T1000 (cell line): ENCODE measurements at regions not wholly inside any gene's neighbourhood (a gene's known extent, or its start where the extent isn't known, plus 50 kb on each side); places are given as distances from the start of the nearest gene placed in this dataset.
A peak's percentile ranks its signal among the peaks of the same experiment; 100 is the strongest.
"Not testable (repeated sequence)": the region's sequence is repeated elsewhere in the genome, so short reads cannot be mapped to it uniquely, and the experiment has no call there.

ENCODE experiments used
- DNase-seq: peaks from one replicate; lab custom pipeline; 2025; ENCODE audit warnings: mixed read lengths; lab: John Stamatoyannopoulos, UW

DNA sequence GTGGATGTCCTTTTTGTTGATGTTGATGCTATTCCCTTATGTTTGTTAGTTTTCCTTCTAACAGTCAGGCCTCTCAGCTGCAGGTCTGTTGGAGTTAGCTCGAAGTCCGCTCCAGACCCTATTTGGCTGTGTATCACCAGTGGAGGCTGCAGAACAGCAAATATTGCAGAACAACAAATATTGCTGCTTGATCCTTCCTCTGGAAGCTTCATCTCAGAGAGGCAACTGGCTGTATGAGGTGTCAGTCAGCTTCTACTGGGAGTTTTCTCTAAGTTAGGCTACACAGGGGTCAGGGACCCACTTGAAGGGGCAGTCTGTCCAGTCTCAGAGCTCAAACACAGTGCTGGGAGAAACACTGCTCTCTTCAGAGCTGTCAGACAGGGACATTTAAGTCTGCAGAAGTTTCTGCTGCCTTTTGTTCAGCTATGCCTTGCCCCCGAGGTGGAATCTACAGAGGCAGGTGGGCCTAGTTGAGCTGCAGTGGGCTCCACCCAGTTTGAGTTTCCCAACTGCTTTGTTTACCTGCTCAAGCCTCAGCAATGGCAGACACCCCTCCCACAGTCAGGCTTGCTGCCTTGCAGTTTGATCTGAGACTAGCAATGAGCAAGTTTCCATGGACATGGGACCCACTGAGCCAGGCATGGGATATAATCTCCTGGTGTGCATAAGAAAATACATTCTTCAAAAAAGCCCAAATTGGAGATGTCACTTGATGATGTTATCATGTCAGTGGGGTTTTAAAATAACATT, 99.5 kb downstream of the KDM5D start:
- no peak for DNase-seq

DNA sequence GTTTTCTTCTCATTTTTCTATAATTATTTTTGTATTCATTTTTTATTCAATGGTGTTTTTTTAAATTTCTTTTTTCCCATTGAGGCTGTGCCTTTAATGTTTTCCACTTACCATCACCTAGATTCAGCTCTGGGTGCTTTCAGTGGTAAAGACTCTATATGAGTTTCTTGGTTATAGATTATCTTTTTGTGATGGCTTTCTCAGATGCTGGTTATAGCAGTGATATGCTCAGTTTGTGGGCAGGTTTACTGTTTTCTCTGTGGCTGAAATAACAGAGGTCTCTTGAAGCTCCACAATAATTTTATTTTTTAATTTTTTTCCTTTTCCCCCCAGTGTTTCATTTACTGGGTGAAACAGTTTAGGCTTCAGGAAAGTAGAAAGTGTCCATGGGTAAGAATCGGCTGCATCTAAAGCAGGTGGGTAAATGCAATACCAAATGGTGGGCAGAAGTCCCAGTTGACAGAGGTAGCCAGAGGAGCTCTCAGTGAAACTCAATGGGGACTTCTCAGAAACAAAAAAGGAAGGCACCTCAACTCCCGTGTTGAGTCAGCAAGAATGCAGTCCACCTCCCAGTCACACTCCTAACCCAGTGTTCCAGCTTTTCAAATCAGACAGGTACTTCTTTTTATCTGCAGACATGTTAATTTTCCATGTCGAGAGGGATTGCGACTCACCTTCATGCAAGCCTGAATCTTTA, 106.7 kb downstream of the KDM5D start:
- no peak for DNase-seq

DNA sequence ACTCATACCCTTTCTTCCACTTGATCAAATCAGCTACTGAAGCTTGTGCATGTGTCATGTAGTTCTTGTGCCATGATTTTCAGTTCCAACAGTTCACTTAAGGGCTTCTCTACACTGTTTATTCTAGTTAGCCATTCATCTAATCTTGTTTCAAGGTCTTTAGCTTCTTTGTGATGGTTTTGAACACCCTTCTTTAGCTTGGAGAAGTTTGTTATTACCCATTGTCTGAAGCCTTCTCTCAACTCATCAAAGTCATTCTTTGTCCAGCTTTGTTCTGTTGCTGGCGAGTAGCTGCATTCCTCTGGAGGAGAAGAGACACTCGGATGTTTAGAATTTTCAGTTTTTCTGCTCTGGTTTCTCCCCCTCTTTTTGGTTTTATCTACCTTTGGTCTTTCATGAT, 115.6 kb downstream of the KDM5D start:
- DNase-seq, result no peak

DNA sequence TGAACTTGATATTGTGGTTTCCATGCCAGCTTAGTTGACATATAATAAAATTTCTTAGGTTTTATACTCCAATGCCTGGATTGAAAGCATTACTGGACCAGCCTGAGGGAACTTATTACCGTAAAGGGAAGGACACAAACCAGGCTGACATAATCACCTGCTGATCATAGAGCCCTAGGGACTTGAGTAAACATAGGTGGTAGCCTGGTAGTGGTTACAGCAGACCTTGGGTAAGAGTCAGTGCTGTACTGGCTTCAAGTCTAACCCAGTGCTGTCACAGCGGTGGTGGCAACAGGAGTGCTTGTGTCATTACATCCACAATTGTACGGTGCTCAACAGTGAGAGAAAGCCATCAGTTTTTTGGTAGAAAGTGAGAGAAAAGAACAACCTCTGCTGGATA, 122.1 kb downstream of the KDM5D start:
- no peak for DNase-seq

DNA sequence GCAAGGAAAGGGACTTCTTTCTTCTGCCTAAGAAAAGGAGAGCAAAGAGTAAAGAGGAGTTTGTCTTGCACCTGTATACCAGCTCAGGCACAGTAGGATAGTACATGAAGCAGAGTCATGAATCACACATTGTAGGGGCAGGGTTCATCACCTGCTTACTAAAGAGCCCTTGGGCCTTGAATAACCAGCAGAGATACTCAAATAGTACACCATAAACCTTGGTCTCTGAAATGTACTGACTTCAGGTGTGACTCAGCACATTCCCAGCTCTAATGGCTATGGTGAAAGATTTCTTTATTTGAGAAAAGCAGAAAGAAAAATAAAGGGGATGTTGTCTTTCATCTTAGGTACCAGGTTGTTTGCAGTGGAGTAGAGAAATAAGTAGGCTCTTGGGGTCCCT, 122.8 kb downstream of the KDM5D start:
- no peak for DNase-seq

DNA sequence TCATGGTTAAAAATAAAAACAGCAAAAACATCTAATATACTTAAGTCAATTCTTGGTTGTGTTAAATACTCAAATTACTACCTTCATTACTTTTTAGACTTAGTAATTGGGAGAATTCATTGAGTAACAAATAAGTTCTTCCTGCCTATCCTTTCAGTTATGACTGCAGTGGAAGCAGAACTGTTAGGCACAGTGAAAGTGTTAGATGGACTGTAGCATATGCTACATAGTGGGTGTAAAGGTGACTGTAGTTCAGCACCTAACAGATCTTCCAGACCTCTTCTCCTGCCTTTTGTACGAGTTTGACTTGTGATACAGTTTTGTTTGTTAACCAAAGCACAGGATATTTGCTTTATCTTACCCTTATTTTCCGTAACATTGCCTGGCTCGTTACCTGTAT, 143.4 kb downstream of the KDM5D start:
- DNase-seq, result no peak

DNA sequence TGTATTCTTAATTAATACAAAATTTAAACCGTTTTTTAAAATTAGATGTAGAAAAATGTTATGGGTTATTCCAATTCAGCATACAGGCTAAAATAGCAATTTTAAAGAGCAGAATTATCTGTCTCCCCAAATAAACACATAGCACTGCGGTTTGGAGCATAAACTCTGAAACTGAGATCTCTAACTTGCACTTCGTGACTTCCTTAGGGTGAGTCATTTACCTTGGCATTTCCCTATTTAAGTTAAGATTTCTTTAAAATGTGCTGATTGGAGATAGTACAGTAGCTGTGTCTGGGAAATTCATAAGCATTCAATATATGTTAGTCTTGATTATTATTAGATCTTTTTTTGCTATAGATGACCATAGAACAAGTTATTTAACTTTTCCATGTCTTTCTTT, 143.8 kb downstream of the KDM5D start:
- no peak for DNase-seq

DNA sequence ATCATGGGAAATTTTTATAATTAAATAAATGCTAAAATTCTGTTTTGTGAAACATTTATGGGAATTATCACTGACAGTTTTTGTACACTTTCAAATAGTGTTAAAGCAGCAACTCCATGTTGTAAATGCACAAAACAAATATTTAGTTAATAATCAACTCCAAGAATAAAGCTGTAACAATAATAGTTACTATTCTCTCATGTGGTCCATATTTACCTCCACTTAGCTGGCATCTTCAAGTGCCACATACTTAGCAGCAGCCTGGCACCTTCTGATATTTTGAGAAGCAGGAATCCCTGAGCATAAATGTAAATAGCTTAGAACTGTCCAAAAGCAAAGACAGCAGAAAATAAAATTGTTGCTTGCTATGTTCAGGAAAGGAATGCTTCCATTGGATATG, 154.3 kb downstream of the KDM5D start:
- DNase-seq, result no peak

DNA sequence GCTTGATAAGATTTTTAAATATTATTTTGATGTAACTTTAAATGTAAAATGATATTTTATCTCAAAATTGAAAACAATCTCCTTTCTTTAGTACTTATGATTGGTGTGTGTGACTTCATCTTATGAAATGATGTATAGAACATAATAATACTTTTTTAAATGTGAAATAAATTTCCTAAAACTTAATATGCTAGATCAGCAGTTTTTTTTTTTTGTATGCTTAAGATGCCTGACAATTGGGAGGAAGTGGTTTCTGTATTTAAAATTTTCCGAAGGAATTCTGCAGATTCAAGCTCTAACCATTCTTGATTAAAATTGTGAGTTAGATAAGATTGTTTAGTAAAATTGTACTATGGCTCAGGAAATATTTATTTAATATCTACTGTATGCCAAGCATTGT, 154.9 kb downstream of the KDM5D start:
- DNase-seq, result no peak

DNA sequence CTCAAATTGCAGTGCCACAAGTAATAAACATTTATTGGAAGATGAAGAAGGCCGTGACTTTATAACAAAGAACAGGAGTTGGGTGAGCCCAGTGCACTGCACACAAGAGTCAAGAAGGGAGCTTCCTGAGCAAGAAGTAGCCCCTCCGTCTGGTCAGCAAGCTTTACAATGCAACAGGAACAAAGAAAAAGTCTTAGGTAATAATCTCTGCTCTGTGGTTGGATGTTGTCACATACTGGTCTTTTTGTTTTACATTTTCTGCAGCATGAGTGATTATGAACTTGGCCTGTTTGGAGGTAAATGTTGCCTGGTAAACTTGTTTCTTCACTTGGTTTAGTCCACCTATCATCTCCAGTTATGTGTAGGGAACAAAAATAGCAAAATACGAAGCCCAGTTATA, 157.2 kb downstream of the KDM5D start:
- DNase-seq, result no peak

DNA sequence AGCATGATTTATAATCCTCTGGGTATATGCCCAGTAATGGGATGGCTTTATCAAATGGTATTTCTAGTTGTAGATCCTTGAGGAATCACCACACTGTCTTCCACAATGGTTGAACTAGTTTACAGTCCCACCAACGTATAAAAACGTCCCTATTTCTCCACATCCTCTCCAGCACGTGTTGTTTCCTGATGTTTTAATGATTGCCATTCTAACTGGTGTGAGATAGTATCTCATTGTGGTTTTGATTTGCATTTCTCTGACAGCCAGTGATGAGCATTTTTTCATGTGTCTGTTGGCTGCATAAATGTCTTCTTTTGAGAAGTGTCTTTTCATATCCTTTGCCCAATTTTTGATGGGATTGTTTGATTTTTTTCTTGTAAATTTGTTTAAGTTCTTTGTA, 163.5 kb downstream of the KDM5D start:
- not testable (repeated sequence) for DNase-seq

DNA sequence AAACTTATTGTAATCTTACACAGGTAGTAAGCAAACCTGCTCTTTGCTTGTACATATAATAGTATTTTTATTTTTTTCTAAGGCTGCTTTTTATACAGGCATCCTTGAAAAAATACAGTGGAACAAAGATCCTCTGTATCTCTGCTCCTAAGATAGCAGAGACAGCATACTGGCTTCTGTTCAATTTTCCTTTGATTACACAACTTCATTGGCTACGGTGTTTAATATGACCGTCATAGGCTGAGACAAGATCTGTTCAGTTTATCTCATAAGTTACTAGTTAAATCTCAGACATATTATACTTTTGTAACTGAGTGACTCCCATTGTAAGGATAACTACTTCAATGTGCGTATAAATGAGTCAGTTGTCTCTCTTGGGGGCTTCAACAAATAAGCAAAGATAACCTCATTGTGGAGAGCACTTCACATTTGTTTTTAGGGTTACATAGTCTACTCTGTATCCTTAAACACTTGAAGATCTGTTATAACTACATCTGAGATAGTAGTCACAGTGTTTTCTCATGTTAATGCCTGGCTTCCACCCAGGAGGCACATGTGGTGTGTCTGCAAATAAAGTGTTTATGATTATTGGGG, 166.1 kb downstream of the KDM5D start:
- DNase-seq, result no peak

DNA sequence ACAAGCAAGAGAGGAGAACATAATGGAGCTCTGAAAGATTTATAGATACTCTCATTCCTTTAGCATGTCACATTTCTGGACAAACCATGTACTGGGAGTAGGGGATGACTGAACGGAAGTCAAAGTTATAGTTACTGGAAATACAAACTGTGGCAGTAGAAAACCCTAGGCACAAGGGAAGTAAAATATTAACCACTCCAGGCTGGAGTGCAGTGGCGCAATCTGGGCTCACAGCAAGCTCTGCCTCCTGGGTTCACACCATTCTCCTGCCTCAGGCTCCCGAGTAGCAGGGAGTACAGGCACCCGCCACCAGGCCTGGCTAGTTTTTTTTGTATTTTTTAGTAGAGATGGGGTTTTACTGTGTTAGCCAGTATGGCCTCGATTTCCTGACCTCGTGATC, 167.3 kb downstream of the KDM5D start:
- no peak for DNase-seq

DNA sequence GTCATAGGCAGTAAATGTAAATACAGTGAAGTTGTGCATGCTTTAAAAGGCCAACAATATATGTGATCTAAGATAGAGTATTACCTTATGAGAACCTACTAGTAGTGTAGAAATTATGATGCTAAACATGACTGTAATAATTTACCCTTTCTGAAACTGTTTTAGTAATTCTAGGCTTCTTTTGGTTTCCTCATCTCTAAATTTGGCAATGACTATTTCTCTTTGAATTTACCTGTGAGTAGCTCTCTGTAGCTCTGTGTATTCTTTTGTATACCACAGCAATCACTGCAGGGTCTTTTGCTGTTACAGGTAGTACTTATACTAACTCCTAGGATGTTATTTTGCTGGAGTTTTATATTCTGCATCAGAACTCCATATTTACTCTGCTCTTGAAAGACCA, 169.6 kb downstream of the KDM5D start:
- no peak for DNase-seq

DNA sequence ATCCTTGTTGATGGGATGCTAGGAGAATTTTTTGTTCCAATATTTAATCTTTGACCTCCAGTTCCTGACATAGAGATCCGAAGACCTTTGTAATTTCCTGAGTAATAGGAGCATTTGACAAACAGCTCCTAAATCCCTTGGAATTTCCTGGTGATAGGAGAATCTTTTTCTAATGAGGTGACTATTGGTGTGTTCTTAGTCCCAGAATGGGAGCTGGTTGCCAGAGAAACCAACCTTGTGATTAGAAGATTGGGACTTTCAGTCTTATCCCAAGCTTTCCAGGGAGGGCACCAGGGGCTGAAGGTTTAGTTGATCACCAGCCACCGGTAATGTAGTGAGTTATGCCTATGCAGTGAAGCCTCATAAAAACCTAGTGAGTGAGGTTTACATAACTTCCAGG, 170.9 kb downstream of the KDM5D start:
- no peak for DNase-seq

DNA sequence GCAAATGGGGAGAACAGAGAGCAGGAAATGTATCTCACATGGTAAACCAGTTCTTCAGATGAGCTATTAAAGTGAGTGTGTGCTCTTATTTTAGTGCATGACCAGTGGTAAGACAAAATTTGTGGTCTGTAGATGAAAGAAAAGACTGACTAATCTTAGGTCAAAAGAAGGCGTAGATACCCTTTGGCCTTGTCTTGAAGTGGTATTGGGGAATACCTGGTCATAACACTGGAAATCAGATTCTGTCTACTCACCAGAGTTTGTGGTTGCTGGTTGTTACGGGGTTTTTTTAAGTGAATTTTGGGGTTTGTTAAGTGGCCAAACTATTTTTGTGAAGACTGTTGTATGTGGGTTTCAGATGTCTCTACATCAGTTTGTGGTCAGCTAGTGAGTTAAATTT, 173.5 kb downstream of the KDM5D start:
- no peak for DNase-seq

DNA sequence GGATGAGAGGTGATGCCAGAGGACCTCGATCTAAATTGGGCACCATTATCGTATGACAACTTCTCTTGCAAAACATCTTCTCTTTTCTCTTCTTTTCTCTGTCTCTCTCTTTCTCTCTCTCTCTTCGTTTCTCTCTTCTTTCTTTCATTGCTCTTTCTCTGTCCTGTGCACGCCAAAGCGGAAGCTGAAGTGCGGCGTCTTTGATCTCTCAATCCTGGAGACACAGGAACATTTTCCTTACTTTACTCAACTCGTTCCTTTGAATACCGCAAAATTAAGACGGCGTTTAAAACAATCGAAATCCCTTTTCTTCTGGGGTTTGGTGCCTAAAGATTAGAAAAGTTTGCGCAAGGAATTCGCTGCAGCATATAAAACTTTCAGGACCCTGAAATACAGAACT, 176.6 kb downstream of the KDM5D start:
- no peak for DNase-seq

DNA sequence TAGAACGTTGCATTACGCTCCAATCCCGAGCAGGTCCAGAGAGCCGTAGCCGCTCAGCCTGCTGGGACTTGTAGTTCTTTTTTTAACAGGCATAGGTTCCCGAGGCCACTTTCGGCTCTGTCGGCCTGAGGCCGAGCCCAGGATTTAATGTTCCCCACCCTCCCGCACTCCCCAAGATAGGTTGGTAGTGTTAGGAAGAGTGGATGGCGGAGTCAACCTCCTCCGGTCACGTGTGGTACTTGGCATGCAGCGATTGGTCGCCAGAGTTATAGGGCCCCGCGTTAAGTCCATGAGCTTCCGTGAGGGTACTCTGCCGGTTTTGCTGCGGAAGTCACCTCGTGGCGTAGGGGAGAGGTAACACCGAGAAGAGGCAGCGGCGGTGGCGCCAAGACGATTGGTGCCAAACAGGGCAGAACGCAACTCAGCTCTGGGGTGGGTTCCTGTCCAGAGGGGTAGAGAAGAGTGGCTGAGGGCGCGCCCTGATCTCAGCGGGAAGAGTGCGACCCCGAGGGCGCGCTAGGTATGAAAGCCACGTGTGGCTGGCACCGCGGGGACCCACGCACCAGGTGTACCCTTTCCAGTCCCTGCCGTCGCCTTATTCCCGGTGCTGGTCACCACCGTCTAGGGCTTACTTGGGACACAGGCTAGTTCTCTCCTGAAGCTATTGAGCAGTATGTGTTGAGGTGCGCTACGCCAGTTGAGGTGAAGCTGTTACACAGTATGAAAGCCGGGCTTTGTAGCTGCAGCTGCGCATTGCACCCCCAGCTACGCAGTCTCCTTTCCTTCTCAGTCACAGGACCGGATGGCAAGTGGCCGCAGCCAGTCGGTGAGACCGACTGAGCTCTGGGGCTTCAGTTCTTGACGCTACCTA, 177.2 kb downstream of the KDM5D start:
- peak; percentile 81 for DNase-seq

DNA sequence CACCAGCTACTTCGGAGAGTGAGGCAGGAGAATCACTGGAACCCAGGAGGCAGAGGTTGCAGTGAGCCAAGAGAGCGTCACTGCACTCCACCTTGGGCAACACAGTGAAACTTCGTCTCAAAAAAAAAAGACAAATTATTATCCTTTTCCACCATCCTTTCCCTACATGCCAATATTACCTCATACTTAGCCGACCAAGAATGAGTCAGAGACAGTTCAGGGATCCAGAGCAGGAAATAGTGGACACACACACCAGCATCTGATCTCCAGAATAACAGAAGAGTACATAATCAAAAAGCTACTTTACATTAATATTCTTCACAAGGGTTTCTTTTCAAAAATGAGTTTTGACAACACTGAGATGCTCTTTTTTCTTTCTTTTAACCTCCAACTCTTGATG, 185.4 kb downstream of the KDM5D start:
- DNase-seq, result no peak

DNA sequence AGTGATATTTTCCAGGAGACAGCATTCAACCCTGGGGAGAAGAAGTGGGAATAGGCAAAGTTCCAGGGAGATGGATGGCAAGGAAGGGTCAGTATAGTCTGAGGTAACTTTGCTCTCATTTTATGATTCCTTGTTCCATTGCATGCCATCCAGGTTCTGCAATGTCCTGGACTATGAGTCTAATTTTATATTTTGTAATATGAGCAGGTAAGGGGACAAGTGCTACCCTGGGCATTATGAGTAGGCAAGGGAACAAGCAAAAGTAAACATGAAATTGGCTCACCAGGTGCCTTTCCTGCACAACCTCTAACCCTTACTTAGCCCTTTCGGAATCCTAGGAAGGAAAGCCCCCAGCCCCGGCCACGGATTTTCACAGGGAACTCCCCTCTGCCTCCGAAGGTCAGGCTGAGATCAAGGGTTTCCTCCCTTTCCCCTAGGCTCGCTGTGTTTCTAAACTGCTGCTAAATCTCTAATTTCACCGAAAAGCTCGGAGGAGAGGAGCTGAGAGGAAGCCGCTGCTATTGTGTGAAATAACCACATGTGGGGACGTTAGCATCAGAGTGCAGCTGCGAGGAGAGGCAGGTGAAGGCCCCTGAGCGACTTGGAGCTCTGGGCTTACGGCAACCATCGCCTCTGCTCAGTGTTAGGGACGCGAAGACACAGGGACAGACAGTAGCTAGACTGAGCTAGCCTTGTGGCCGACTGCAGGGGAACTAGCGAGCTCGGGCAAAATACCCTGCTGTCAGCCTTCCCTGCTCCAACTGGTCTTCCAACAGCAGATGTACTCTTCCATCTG, 194.7 kb downstream of the KDM5D start:
- no peak for DNase-seq

DNA sequence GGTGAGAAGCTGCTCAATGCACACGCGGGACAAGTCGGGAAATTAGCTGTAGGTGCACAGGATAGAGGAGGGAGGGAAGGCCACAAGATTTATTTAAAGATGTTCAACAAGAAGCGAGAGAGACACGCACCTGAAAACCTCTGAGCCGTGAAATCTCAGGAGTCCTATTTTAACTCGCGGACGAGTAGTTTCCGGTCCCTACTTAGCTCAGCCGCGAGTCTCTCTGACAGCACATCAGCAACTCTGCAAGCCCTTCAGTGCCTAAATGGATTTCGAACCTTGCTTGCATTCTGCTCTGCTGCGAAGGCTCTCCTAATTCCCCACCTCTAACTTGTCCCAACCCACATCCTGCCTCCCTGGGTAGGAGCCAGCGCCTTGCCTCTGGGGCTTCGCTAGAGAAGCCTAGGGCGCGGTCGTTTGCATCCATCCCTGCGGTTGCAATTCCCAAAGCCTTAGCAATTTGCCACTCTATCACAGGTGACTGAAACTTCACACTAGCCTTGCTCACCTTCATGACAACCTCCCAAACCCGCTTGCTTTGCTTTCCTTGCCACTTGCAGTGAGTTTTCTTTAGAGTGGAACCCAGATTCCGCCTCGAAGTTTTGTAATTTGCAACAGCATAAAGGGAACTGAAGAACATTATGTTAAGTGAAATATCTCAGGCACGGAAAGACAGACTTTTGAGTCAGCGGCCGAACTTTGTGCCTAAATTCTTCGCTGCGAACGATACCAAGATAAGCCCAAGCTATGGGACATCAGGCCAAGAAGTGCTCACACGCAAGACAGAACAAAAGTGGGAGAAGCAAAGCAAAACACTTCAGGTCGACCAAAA, 202.8 kb downstream of the KDM5D start:
- no peak for DNase-seq
